PC-9 (cell line): ENCODE measurements at regions not wholly inside any gene's neighbourhood (a gene's known extent, or its start where the extent isn't known, plus 50 kb on each side); places are given as distances from the start of the nearest gene placed in this dataset.

Source experiments
- BruUV-seq: library from RNA; stranded (reverse); fragments of 400-500 nt; replicated peaks from 2 replicates; lab custom pipeline; 2021; lab: Mats Ljungman, UMichigan
- CTCF ChIA-PET: fragments of 300-600 bp; sonication (Branson Sonifier 250); formaldehyde crosslinking; loops from one replicate; lab custom pipeline; 2022; ENCODE audit warnings: antibody characterized with exemption; lab: Charles Lee
- POLR2A ChIA-PET: fragments of 300-600 bp; sonication (Branson Sonifier 250); formaldehyde crosslinking; loops from one replicate; lab custom pipeline; 2022; ENCODE audit warnings: antibody characterized with exemption; ENCODE audit not compliant: unreplicated experiment; lab: Charles Lee
- DNase-seq, 2 experiments: peaks; one replicate each; pipeline versions ENCODE4 v3.0.0 to v3.0.0-alpha.2; 2015 to 2022; ENCODE audit warnings: mixed read lengths in 1 of 2
- H2AFZ ChIP-seq: fragments of 200-600 bp; sonication (generic); 2 replicates; pipeline ENCODE4 v1.8.1; 2017; ENCODE audit warnings: antibody characterized with exemption
- H3F3A ChIP-seq: fragments of 200-600 bp; sonication (generic); 2 replicates; pipeline ENCODE4 v1.8.1; 2017; ENCODE audit warnings: antibody characterized with exemption, mild to moderate bottlenecking, low read depth; ENCODE audit not compliant: insufficient read depth
- H3K27ac ChIP-seq: fragments of 200-600 bp; sonication (generic); 2 replicates; pipeline ENCODE4 v1.6.1; 2016; ENCODE audit warnings: mixed run types
- H3K27me3 ChIP-seq: fragments of 200-600 bp; sonication (generic); 2 replicates; pipeline ENCODE4 v1.6.1; 2016; ENCODE audit warnings: low read depth, mixed run types; ENCODE audit not compliant: insufficient read depth
- H3K36me3 ChIP-seq: fragments of 200-600 bp; sonication (generic); 2 replicates; pipeline ENCODE4 v1.6.1; 2016; ENCODE audit warnings: low read depth, mixed run types
- H3K4me1 ChIP-seq: fragments of 200-600 bp; sonication (generic); replicated peaks from 2 replicates; pipeline ENCODE4 v1.6.1; 2016; ENCODE audit warnings: mixed run types; ENCODE audit not compliant: insufficient read depth
- H3K4me2 ChIP-seq: fragments of 200-600 bp; sonication (generic); 2 replicates; pipeline ENCODE4 v1.6.1; 2017; ENCODE audit warnings: mixed run types
- H3K4me3 ChIP-seq: fragments of 200-600 bp; sonication (generic); 2 replicates; pipeline ENCODE4 v1.6.1; 2016; ENCODE audit warnings: mixed run types
- H3K79me2 ChIP-seq: fragments of 200-600 bp; sonication (generic); 2 replicates; pipeline ENCODE4 v1.6.1; 2017; ENCODE audit warnings: low read depth, mixed run types
- H3K9me2 ChIP-seq: fragments of 200-600 bp; sonication (generic); 2 replicates; pipeline ENCODE4 v1.8.1; 2017; ENCODE audit warnings: mild to moderate bottlenecking; ENCODE audit not compliant: insufficient read depth
- H3K9me3 ChIP-seq: fragments of 200-600 bp; sonication (generic); 2 replicates; pipeline ENCODE4 v1.8.1; 2016; ENCODE audit warnings: low read depth; ENCODE audit not compliant: insufficient read depth
- H4K20me1 ChIP-seq: fragments of 200-600 bp; sonication (generic); 2 replicates; pipeline ENCODE4 v1.8.1; 2017; ENCODE audit not compliant: insufficient read depth
- EZH2 ChIP-seq: fragments of 200-600 bp; sonication (generic); IDR thresholded peaks from 2 replicates; pipeline ENCODE4 v1.8.0; 2017; ENCODE audit warnings: antibody characterized with exemption, low read depth
- intact Hi-C: fragments of 100-400 bp; cut with micrococcal nuclease; formaldehyde crosslinking; loops from one replicate; pipeline ENCODE4 v1.10.0; 2022; ENCODE audit not compliant: unreplicated experiment
- TF ChIP-seq, protein P1 (sequence below): fragments of 200-600 bp; sonication (generic); conservative IDR thresholded peaks from 2 replicates; pipeline ENCODE4 v1.6.1; 2017; ENCODE audit warnings: mixed run types, antibody characterized with exemption, mild to moderate bottlenecking, moderate library complexity

DNA sequence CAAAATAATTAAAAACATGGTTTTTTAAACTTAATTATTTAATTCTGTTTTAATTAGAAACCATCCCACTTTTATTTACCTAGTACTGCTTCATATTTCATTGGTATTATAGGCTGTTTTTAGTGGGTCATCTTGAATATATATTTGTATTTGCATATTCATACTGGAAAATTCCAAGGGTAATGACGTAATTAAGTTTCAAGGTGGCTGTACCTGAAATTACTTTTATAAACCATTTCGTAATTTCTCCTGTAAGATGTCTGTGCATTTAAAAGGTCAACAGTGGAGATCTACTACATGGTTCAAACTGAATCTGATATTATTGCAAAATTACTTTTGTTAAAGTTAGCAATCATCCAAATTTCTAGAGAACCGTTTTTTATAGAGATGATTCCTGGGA is 133.8 kb upstream of the NAALADL2 start:
- no peaks in the 10 kb centered on the region for H3K36me3 ChIP-seq
- H3K4me3 ChIP-seq, result no peak overlapping the region
- ChIA-PET POLR2A (no interaction called here), CTCF (no interaction called here)
- no peaks in the 10 kb centered on the region for H3K9me2 ChIP-seq
- intact Hi-C loops, result no loop called here
- no peaks in the 10 kb centered on the region for H3K27me3 ChIP-seq
- H3K9me3 ChIP-seq, result no peaks in the 10 kb centered on the region
- no peak overlapping the region for H3K4me2 ChIP-seq
- no peak overlapping the region for H3K27ac ChIP-seq
- H4K20me1 ChIP-seq, result no peaks in the 10 kb centered on the region
- no peaks in the 10 kb centered on the region for H3F3A ChIP-seq
- H3K79me2 ChIP-seq, result no peaks in the 10 kb centered on the region
- H3K4me1 ChIP-seq, result no peaks in the 10 kb centered on the region
- no TSS peak for BruUV-seq
- TF ChIP-seq, protein P1, sequence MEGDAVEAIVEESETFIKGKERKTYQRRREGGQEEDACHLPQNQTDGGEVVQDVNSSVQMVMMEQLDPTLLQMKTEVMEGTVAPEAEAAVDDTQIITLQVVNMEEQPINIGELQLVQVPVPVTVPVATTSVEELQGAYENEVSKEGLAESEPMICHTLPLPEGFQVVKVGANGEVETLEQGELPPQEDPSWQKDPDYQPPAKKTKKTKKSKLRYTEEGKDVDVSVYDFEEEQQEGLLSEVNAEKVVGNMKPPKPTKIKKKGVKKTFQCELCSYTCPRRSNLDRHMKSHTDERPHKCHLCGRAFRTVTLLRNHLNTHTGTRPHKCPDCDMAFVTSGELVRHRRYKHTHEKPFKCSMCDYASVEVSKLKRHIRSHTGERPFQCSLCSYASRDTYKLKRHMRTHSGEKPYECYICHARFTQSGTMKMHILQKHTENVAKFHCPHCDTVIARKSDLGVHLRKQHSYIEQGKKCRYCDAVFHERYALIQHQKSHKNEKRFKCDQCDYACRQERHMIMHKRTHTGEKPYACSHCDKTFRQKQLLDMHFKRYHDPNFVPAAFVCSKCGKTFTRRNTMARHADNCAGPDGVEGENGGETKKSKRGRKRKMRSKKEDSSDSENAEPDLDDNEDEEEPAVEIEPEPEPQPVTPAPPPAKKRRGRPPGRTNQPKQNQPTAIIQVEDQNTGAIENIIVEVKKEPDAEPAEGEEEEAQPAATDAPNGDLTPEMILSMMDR, result no peak
- TF ChIP-seq EZH2, result no peak
- H2AFZ ChIP-seq, result no peak overlapping the region
- no peak for DNase-seq

DNA sequence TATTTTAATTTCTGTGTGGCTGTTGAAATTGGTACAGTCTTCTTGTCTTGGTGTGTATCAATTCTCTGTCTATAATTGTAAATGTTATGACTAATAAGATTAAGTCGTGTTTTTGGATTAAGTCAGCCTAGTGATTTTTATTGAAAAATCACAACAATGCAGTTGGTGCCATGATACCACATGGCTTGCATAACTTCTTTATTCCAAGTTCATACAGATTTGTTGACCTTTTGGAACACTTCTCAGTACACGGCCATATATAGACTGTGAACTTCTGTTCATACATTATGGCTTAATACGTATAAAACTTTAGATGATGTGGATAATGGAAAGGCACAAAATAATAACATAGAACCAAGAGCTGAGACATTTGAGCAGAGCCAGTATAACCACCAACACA is 121.2 kb upstream of the NAALADL2 start:
- no peaks in the 10 kb centered on the region for H3K4me1 ChIP-seq

DNA sequence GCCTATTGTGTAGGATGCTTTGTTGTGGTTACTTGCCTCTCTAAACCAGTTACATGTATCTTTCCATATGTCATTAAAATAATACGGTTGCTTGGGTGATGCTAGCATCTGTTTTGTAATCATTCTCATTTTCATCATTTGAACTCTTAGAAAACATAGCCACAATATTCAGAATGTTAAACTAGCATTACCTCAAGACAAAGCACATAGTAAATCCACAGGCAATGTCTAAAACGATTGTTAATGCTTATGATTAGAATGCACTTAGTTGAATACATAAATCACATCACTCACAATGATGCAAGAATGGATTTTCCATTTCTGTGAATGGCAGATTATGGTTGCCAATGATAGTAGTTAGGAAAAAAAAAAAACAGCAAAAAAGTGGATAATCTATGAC is 110.0 kb upstream of the NAALADL2 start:
- H3K36me3 ChIP-seq, result no peaks in the 10 kb centered on the region
- no peaks in the 10 kb centered on the region for H3K79me2 ChIP-seq
- H3K9me2 ChIP-seq, result no peaks in the 10 kb centered on the region
- H3K27me3 ChIP-seq, result no peaks in the 10 kb centered on the region
- H3K9me3 ChIP-seq, result no peaks in the 10 kb centered on the region
- H3K4me3 ChIP-seq, result no peak overlapping the region
- no peaks in the 10 kb centered on the region for H4K20me1 ChIP-seq
- POLR2A ChIA-PET, result no interaction called here
- CTCF ChIA-PET, result no interaction called here
- BruUV-seq, result no TSS peak
- no peak overlapping the region for H3K27ac ChIP-seq
- DNase-seq, result no peak
- no peak overlapping the region for H3K4me2 ChIP-seq
- no peak overlapping the region for H2AFZ ChIP-seq
- TF ChIP-seq, protein P1, result no peak
- TF ChIP-seq EZH2, result no peak
- H3K4me1 ChIP-seq, result no peaks in the 10 kb centered on the region
- intact Hi-C loops, result no loop called here
- no peaks in the 10 kb centered on the region for H3F3A ChIP-seq

More for the DNA sequence above, 121.2 kb upstream of the NAALADL2 start:
- TF ChIP-seq EZH2, result no peak
- TF ChIP-seq, protein P1, result no peak
- H3F3A ChIP-seq, result no peaks in the 10 kb centered on the region
- no peaks in the 10 kb centered on the region for H3K27me3 ChIP-seq
- no peaks in the 10 kb centered on the region for H3K79me2 ChIP-seq
- no peak overlapping the region for H3K4me2 ChIP-seq
- H3K4me3 ChIP-seq, result no peak overlapping the region
- no peak for DNase-seq
- no TSS peak for BruUV-seq
- H3K9me3 ChIP-seq, result no peaks in the 10 kb centered on the region
- H4K20me1 ChIP-seq, result no peaks in the 10 kb centered on the region
- H3K36me3 ChIP-seq, result no peaks in the 10 kb centered on the region
- no peak overlapping the region for H3K27ac ChIP-seq
- intact Hi-C loops, result no loop called here
- no peak overlapping the region for H2AFZ ChIP-seq
- POLR2A ChIA-PET, result no interaction called here
- CTCF ChIA-PET, result no interaction called here
- H3K9me2 ChIP-seq, result no peaks in the 10 kb centered on the region
